ENCODE measurements at regions not wholly inside any gene's neighbourhood (a gene's known extent, or its start where the extent isn't known, plus 50 kb on each side); places are given as distances from the start of the nearest gene placed in this dataset.

GRCh38 chr6:54646069-54646950, 200.3 kb upstream of the FAM83B start:
- no peak for DNase-seq

GRCh38 chr6:54646951-54647664, 199.5 kb upstream of the FAM83B start:
- no peak for DNase-seq

- no peak for DNase-seq
Observed at GRCh38 chr6:54654381-54654780, 192.2 kb upstream of the FAM83B start.

- DNase-seq, result no peak
Observed at GRCh38 chr6:54655162-54655561, 191.4 kb upstream of the FAM83B start.

GRCh38 chr6:54665278-54665677, 181.3 kb upstream of the FAM83B start:
- DNase-seq, result no peak

- no peak for DNase-seq
Observed at GRCh38 chr6:54680531-54680930, 166.0 kb upstream of the FAM83B start.

- no peak for DNase-seq
Observed at GRCh38 chr6:54681267-54681666, 165.3 kb upstream of the FAM83B start.

GRCh38 chr6:54681987-54682386, 164.6 kb upstream of the FAM83B start:
- DNase-seq, result no peak

- DNase-seq, result no peak
Observed at GRCh38 chr6:54689620-54690019, 157.0 kb upstream of the FAM83B start.

- no peak for DNase-seq
Observed at GRCh38 chr6:54690596-54690995, 156.0 kb upstream of the FAM83B start.

- no peak for DNase-seq
Observed at GRCh38 chr6:54694928-54695532, 151.5 kb upstream of the FAM83B start.

- DNase-seq, result no peak
Observed at GRCh38 chr6:54695815-54696214, 150.8 kb upstream of the FAM83B start.

GRCh38 chr6:54697424-54697823, 149.1 kb upstream of the FAM83B start:
- no peak for DNase-seq

- DNase-seq, result no peak
Observed at GRCh38 chr6:54698974-54699373, 147.6 kb upstream of the FAM83B start.

- DNase-seq, result no peak
Observed at GRCh38 chr6:54700158-54700557, 146.4 kb upstream of the FAM83B start.

- DNase-seq, result peak; percentile 37
Observed at GRCh38 chr6:54702772-54703171, 143.8 kb upstream of the FAM83B start.

GRCh38 chr6:54706391-54706790, 140.2 kb upstream of the FAM83B start:
- no peak for DNase-seq

- DNase-seq, result no peak
Observed at GRCh38 chr6:54706844-54707605, 139.5 kb upstream of the FAM83B start.

GRCh38 chr6:54710456-54710855, 136.1 kb upstream of the FAM83B start:
- DNase-seq, result no peak

- no peak for DNase-seq
Observed at GRCh38 chr6:54716010-54716409, 130.6 kb upstream of the FAM83B start.

GRCh38 chr6:54716877-54717276, 129.7 kb upstream of the FAM83B start:
- DNase-seq, result no peak

- peak; percentile 93 for DNase-seq
Observed at GRCh38 chr6:54717849-54718455, 128.6 kb upstream of the FAM83B start.

Measured in NCI-H82 (cell line).